HL-60 (cell line): ENCODE measurements at regions not wholly inside any gene's neighbourhood (a gene's known extent, or its start where the extent isn't known, plus 50 kb on each side); places are given as distances from the start of the nearest gene placed in this dataset.

Experiments used
- DNase-seq, 2 experiments: peaks; one replicate each; pipeline ENCODE4 v3.0.0-alpha.2; 2010 to 2020; ENCODE audit warnings: low read depth in 1 of 2, low spot score in 1 of 2
- H3K27ac ChIP-seq: fragments of 250-450 bp; sonication (Bioruptor Pico); replicated peaks from 2 replicates; pipeline ENCODE4 v1.5.1; 2020; ENCODE audit warnings: mild to moderate bottlenecking, moderate library complexity
- H3K27me3 ChIP-seq: fragments of 250-450 bp; sonication (Bioruptor Pico); 2 replicates; pipeline ENCODE4 v1.5.1; 2021; ENCODE audit warnings: mild to moderate bottlenecking, moderate library complexity; ENCODE audit not compliant: insufficient read depth, poor library complexity, severe bottlenecking
- H3K4me3 ChIP-seq: replicated peaks from 2 replicates; pipeline ENCODE4 v1.5.1; 2011; ENCODE audit warnings: mild to moderate bottlenecking, control low read depth, low read length; ENCODE audit not compliant: insufficient read depth
- GABPA ChIP-seq: IDR thresholded peaks from 2 replicates; pipeline ENCODE4 v1.6.1; 2012; ENCODE audit warnings: low read depth
- POLR2AphosphoS5 ChIP-seq: IDR thresholded peaks from 2 replicates; pipeline ENCODE4 v1.6.1; 2012; ENCODE audit warnings: low read depth
- SPI1 ChIP-seq: IDR thresholded peaks from 2 replicates; pipeline ENCODE4 v1.6.1; 2012; ENCODE audit warnings: low read depth, mild to moderate bottlenecking, borderline replicate concordance
- TF ChIP-seq, protein P1 (sequence below): IDR thresholded peaks from one replicate; pipeline ENCODE4 v1.5.1; 2011; ENCODE audit warnings: low read length, control low read depth, inconsistent platforms; ENCODE audit not compliant: insufficient read depth
- TF ChIP-seq, protein P2 (sequence below): IDR thresholded peaks from 2 replicates; pipeline ENCODE4 v1.6.1; 2012; ENCODE audit warnings: low read depth; ENCODE audit not compliant: insufficient replicate concordance

DNA sequence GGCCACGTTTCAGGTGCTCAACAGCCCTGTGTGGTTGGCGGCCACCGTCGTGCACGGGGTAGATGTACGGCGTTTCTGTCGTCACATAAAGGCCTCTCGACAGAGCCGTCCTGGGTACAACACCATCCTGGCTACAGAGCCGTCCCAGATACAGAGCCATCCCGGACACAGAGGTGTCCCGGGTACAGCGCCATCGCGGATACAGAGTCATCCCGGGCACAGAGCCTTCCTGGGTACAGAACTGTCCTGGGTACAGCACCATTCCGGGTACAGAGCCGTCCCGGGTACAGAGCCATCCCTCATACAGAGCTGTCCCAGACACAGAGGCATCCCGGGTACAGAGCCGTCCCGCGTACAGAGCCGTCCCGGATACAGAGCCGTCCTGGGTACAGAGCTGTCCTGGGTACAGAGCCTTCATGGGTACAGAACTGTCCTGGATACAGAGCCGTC lies 222.7 kb upstream of the SOX1 start:
- no peak overlapping the region for H3K27ac ChIP-seq
- peaks cover 15% of the 10 kb centered on the region for H3K27me3 ChIP-seq
- no peak for DNase-seq
- H3K4me3 ChIP-seq, result no peak overlapping the region
- TF ChIP-seq GABPA, result no peak
- no peak for TF ChIP-seq SPI1
- TF ChIP-seq, protein P1, sequence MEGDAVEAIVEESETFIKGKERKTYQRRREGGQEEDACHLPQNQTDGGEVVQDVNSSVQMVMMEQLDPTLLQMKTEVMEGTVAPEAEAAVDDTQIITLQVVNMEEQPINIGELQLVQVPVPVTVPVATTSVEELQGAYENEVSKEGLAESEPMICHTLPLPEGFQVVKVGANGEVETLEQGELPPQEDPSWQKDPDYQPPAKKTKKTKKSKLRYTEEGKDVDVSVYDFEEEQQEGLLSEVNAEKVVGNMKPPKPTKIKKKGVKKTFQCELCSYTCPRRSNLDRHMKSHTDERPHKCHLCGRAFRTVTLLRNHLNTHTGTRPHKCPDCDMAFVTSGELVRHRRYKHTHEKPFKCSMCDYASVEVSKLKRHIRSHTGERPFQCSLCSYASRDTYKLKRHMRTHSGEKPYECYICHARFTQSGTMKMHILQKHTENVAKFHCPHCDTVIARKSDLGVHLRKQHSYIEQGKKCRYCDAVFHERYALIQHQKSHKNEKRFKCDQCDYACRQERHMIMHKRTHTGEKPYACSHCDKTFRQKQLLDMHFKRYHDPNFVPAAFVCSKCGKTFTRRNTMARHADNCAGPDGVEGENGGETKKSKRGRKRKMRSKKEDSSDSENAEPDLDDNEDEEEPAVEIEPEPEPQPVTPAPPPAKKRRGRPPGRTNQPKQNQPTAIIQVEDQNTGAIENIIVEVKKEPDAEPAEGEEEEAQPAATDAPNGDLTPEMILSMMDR, result no peak
- TF ChIP-seq POLR2AphosphoS5, result no peak

DNA sequence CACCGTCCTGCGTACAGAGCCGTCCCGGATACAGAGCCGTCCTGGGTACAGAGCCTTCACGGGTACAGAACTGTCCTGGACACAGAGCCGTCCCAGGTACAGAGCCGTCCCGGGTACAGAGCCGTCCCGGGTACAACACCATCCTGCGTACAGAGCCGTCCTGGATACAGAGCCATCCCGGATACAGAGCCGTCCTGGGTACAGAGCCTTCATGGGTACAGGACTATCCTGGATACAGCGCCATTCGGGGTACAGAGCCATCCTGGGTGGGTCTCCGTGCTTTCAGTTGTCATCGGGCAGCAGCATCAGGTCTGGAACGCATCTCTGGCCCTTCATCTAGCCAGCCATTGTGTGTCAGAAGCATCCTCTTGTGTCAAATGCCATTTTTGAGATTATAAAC lies 222.3 kb upstream of the SOX1 start:
- no peak for DNase-seq
- peaks cover 15% of the 10 kb centered on the region for H3K27me3 ChIP-seq
- TF ChIP-seq, protein P1, result no peak
- TF ChIP-seq SPI1, result no peak
- TF ChIP-seq, protein P2, sequence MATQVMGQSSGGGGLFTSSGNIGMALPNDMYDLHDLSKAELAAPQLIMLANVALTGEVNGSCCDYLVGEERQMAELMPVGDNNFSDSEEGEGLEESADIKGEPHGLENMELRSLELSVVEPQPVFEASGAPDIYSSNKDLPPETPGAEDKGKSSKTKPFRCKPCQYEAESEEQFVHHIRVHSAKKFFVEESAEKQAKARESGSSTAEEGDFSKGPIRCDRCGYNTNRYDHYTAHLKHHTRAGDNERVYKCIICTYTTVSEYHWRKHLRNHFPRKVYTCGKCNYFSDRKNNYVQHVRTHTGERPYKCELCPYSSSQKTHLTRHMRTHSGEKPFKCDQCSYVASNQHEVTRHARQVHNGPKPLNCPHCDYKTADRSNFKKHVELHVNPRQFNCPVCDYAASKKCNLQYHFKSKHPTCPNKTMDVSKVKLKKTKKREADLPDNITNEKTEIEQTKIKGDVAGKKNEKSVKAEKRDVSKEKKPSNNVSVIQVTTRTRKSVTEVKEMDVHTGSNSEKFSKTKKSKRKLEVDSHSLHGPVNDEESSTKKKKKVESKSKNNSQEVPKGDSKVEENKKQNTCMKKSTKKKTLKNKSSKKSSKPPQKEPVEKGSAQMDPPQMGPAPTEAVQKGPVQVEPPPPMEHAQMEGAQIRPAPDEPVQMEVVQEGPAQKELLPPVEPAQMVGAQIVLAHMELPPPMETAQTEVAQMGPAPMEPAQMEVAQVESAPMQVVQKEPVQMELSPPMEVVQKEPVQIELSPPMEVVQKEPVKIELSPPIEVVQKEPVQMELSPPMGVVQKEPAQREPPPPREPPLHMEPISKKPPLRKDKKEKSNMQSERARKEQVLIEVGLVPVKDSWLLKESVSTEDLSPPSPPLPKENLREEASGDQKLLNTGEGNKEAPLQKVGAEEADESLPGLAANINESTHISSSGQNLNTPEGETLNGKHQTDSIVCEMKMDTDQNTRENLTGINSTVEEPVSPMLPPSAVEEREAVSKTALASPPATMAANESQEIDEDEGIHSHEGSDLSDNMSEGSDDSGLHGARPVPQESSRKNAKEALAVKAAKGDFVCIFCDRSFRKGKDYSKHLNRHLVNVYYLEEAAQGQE, result no peak
- TF ChIP-seq GABPA, result no peak
- TF ChIP-seq POLR2AphosphoS5, result no peak
- no peak overlapping the region for H3K27ac ChIP-seq
- H3K4me3 ChIP-seq, result no peak overlapping the region

DNA sequence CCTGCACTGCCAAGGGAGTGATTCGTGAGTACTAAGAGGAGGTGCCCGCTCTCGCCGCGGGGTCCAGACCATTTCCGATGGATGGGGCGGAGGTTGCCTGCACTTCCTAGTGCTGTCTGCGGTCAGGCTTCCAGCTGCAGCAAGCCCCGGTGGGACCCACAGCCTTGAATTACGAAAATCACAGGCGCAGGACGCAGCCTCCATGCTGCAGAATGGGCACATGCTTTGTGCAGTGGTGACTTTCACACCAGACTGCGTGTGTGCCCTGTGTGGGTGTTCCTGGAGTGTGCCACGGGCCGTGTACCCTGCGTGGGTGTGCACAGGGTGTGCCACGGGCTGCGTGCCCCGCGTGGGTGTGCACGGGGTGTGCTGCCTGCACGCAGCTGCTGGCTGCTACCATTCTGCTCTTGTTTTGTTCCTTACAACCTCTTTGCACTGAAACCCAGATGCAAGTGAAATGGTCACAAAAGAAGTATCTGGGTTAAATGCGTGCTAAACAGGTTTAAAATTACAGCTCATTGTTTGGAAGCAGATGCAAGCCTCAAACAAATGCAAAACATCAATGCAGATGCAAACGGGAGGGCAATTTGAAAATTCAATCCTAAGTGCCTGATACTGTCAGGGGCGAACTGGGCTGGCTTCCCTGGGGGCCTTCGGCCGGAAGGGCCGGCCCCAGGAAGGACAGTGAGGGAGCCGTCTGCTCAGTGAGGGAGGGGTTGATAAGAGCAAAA lies 221.2 kb upstream of the SOX1 start:
- peaks cover 15% of the 10 kb centered on the region for H3K27me3 ChIP-seq
- no peak overlapping the region for H3K27ac ChIP-seq
- TF ChIP-seq GABPA, result no peak
- no peak for TF ChIP-seq POLR2AphosphoS5
- TF ChIP-seq, protein P2, result no peak
- DNase-seq, result no peak
- H3K4me3 ChIP-seq, result no peak overlapping the region

DNA sequence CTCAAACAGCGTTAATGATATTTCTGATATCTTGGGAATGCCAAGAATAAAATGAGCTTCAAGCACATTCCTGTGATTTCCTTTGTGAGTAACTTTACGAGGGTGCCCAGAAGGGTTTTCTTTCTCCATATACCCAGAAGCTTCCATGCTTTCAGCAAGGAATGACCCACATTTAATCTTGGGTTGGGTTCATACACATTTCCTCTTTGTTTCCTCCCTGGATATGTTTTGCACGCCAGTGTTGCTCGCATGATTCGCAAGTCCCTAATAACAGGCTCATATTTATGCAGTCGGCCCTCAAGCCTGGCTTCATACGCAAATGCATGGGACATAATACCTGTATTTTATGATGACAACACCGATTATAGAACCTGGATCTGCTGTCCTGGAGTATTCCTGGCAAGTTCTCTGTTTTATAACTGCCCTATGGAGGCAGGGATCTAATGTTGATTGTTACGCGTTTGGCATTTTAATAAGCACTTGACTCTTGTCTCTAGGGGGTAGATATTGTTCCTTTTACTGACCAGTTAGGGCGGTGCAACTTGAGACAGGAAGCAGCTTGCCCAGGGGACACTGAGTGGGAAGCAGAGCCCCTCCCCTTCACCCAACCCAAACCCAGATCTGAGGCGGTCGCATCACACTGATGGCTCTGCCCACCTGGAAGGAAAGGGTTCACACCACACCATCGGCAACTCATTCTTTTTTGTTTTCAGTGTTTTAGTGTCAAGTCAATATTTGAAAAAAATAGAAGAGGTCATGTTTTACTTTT lies 220.4 kb upstream of the SOX1 start:
- Histone ChIP-seq H3K27ac (no peak overlapping the region), H3K27me3 (peaks cover 15% of the 10 kb centered on the region), H3K4me3 (no peak overlapping the region)
- TF ChIP-seq POLR2AphosphoS5 (no peak), SPI1 (no peak), GABPA (no peak)
- TF ChIP-seq, protein P2, result no peak
- TF ChIP-seq, protein P1, result no peak
- no peak for DNase-seq
